Dedifferentiated amniotic fluid mesenchymal stem cell (primary cell): ENCODE measurements at regions not wholly inside any gene's neighbourhood (a gene's known extent, or its start where the extent isn't known, plus 50 kb on each side); places are given as distances from the start of the nearest gene placed in this dataset.
"Not testable (repeated sequence)": the region's sequence is repeated elsewhere in the genome, so short reads cannot be mapped to it uniquely, and the experiment has no call there.

Experiments
- DNase-seq: peaks from one replicate; pipeline ENCODE4 v3.0.0-alpha.2; 2016; ENCODE audit errors: extremely low spot score

DNA sequence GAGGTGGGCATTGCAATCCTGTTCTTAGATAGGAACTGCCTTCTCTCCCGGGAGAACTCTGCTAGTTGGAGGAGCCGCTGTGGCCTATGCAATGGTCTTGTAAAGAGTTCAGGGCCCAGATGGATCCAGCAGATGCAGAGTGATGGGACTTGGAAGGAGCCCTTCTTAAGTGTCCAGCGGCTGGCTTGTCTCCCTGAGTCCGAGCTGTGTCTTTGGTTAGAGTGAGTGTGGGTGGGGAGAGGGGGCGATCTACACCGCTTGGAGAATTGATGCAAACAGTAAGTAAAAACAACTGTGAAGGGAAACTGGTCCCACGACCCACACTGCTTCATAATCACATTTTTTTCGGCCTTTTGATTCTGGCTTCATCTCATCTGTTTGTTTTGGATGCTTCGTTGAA lies 89.8 kb upstream of the CYRIA start:
- DNase-seq: no peak

DNA sequence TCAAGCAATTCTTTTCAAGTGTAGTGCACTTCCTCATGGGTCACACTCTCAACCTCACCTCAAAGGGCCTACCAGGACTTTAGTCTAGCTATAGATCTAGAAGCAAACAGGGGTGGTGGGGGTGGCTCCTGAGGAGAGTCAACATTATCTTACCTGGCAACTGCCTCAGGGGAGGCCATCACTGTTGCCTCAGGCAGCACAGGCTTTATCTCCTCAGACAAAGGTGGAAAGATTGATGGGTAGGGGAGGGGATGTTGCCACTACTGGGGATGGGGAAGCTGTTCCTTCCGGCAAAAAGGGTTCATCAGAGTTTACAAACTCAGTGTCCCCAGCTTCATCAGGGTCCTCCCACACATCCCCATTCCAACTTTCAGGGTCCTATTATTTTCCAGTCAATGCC lies 87.4 kb upstream of the CYRIA start:
- DNase-seq: not testable (repeated sequence)

DNA sequence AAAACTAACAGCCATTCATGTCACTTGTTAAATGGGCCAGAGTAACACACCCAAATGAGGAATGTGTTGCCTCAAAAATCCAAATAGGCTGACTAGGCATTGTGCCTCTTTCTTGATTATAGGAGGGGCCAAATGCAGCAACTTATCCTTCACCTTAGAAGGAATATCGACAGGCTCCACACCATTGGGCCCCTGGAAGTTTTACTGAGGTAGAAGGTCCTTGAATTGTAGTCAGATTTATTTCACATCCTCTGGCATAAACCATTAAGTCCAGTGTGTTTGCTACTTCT lies 85.2 kb upstream of the CYRIA start:
- DNase-seq: not testable (repeated sequence)

DNA sequence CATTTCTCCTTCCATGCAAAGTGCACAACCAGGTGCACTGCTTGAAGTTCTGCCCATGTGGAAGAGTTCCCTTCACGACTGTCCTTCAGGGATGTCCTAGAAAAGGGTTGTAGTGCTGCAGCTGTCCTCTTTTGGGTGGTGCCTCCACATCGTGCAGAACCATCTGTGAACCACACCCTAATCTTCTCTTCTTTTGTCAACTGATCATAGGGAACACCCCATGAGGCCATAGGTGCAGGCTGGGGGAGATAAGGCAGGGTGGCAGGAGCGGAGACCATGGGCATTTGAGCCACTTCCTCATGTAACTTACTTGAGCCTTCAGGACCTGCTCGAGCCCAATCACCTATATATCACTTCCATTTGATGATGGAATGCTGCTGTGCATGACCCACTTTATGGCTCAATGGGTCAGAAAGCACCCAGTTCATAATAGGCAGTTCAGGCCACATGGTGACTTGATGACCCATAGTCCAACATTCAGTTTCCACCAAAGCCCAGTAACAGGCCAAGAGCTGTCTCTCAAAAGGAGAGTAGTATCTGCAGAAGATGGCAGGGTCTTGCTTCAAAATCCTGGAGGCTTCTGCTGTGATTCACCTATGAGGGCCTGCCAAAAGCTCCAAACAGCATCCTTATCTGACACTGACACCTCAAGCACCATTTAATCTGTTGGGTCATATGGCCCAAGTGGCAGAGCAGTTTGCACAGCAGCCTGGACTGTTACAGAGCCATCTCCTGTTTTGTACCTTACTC lies 84.7 kb upstream of the CYRIA start:
- no peak for DNase-seq

DNA sequence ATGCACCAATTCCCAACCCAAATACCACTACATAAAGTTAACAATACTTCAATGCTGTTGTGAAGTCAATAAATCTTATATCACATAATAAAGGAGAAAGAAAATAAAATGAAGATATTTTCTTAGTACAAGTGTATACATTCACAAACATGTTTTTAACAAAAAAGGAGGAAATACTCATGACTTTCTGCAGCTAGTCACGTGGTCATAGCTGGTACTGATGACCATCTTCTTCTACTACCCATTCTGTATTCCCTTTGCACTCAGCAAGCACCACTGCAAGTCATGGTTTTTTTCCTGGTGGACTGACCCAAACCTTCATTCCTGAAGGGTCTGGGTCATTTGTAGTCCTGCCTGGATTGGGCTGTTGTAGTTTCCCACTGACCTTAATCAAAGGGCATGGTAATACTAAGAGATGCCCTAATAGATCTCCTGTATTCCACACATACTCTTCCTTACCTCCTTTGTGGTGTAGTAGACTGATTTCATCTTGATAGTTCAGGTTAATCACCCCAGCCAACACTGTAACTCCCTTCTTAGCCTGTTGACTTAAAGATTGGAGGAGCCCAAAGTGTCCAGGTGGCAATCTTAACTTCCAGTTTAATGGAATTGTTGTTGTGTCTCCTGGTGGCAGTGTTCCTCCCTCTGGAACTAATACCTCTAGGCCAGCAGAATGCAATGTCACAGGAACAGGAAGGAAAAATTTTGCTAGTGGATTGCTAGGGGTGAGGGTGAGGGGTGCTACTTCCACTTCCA lies 83.1 kb upstream of the CYRIA start:
- not testable (repeated sequence) for DNase-seq

DNA sequence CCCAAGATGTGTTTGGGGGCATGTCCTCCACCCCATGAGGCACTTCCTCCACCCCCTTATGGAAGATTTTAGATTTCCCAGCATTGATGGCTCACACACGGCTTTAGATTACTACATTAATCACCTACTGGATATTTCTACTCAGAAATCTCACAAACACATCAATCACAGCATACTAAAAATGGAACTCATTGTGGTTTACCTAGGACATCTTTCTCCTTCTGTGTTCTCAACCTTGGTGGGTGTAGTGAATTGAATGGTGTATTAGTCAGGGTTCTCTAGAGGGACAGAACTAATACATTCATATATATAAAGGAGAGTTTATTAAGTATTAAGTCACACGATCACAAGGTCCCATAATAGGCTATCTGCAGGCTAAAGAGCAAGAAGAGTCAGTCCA lies 82.1 kb upstream of the CYRIA start:
- DNase-seq: no peak

DNA sequence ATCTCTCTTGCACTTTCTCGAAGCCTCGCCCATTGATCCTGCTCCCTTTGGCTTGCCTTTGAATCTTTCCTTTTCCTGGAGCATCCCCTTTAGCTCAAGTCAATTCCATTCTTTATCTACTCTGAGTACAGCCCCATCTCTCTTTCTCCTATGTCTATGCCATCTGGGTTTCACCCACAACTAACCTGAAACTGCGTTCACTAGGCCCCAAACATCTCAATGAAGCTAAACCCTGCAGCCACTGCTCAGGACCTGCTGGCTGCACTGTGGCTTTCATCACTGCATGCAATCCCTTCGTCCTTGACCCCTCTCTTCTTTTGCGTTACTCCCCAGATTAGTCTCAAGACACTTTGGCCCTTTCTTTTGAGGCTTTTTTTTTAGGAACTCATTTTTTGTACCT lies 81.6 kb upstream of the CYRIA start:
- no peak for DNase-seq

DNA sequence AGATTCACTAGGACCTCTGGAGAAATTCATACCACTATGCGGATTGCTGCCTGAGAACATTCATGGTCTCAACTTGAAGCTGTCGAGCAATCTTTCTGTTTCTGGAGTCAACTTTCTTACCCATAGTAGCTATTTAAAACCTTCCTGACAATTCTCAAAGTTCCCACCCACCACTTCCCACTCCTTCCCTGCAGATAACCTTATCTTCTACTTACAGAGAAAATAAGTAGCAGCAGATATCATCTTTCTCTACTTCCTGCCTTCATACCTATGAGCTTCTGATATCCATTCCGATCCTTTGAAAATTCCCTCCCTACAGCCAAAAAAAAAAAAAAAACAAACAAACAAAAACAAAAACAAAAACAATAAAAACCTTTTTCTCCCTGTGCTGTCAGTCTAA lies 81.2 kb upstream of the CYRIA start:
- no peak for DNase-seq

DNA sequence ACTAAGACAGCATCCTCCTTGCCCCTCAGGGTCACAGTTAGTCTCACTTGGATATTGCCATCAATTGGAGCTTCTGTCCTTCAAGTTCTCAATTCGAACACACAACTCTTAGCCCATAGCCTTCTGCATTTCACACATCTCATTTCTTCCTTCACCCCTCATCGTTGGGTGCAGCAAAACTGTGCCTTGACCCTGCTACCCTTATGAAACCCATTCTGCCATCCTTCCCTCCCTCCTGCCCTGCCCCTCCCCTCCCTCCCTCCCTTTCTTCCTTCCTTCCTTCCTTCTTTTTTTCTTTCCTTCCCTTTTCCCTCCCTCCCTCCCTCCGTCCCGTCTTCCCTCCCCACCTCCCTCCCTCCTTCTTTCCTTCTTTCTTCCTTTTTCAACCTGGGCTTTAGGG lies 80.7 kb upstream of the CYRIA start:
- no peak for DNase-seq

DNA sequence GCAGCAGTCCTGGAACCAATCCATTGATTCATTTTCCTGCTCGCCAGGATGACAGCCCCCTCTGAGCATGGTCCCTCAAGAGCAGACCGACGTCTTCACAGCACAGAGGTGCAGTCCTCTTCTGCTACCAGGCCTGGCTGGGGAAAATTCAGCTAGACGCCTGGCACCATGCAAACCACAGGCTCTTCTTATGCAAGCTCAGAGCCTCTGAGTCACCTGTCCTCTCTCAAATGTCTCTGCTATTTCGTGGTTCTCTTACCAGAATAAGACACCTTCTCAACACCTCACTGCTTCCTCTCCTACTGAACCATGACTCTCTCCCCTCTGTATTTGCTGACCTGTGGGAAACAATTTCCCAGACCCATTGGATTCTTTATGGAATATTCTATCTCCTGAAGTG lies 79.8 kb upstream of the CYRIA start:
- no peak for DNase-seq

DNA sequence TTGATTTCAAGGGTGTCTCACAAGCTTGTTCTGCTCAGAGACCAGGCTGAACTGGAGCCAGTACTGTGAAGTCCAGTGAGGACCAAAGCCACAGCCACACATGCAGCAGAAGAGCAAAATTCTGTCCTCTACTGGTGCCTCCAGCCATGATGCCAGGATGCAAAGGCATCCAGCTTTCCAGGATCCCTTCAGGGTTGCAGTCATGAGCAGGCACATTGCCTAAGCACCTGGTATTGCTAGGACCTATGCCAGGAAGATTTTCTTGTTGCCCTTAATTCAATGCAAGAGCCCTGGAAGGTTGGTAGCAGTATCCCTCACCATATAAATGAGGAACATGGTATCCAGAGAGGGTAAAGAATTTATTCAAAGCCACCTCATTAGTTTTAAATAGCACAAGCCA lies 78.9 kb upstream of the CYRIA start:
- DNase-seq: no peak

DNA sequence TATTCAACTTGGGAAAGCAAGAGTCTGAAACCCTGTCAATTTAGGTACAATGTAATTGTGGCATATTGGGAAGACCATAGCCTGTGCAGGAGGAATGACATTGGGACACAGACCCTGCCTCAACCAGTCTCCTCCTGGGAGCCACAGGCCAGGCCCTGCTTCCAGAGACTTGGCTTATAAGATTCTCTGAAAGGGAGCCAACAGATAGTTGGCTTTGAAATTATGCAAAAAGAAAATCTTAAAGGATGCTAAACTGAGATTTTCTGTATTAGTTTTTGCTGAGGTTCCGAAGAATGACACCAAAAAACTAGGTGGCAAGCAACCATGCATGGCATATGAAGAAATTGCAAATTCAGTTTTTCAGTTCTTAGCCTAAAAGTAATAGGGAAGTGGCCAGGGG lies 76.4 kb upstream of the CYRIA start:
- no peak for DNase-seq

DNA sequence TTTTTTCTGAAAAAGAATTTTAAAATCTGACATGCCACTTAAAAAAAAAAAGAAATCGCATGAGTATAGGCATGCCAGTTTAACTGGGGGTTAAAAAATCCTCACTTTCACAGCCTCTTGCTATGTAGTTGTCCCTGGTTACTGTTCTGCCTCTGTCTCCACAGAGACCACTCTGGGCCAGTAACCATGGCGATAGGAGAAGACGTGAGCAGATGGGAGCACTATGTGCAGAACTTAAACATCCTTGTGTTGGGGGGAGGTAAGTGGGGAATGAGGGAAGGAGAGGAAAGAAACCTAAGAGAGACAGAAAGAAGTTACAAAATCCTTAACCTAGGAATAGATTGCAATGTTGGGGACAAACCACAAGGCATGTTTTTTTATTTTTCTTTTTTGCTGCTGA lies 75.9 kb upstream of the CYRIA start:
- DNase-seq: no peak

DNA sequence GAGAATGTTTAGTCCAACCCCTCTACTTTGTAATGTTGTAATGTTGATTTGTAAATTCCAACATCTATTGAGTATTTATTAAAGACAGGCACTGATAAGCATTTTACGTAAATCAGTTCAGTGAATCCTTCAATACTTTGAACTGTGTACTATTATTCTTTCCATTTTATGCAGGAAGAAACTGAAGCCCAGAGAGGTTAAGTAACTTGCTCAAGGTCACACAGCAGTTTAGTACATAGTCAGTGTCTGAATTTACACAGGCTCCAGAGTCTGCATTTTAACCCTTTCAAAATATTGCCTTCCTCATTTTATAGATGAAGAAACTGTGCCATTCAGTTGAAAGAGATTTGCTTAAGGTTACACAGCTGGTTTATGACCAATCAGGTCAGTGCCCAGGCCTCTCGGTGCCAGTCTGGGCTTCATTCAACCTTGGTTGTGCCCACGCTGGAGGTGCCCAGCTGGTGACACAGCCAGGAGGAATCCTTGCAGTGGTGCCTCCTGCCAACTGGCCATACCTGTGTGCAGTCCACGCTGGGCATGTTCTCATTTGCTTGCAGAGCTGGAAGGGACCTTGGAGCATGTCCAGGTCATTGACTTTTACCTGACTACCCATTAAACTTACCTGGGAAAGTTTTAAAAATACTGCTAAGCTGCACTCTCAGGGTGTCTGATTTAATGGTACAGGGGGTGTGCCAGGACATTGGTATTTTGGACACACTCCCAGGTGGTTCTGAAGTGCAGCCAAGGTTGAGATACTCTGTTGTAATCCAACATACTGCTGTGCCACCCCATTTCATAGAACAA lies 74.3 kb upstream of the CYRIA start:
- no peak for DNase-seq

DNA sequence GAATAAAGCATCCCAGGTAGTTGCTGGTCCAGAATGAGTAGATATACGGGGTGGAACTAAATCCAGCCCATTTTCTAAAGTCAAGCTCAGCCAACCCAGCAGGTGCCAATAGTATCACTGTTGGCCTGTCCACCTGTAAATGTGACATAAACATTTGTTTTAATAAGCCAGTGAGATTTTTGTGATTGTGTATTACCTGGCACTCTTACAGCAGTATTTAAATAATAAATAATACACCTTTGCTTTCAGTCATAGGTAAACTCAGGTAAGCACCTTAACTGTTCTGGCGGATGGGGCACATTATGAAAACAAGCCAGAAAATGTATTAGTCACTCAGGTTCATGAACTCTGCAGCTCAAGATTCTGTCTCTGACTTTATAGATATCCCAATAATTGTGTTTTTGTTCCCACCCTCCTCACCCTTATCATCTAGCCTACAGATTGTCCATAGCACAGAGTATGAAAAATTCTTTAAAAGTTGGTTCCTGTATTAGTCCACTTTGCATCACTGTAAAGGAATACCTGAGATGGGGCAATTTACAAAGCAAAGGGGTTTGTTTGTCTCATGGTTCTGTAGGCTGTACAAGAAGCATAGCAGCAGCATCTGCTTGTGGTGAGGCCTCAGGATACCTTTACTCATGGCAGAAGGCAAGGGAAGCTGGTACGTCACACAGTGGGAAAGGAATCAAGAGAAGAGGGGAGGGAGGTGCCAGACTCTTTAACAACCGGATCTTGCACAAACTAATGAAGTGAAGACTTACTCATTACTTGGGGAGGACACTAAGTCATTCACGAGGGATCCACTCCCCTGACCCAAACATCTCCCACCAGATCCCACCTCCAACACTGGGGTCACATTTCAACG lies 73.0 kb upstream of the CYRIA start:
- no peak for DNase-seq

DNA sequence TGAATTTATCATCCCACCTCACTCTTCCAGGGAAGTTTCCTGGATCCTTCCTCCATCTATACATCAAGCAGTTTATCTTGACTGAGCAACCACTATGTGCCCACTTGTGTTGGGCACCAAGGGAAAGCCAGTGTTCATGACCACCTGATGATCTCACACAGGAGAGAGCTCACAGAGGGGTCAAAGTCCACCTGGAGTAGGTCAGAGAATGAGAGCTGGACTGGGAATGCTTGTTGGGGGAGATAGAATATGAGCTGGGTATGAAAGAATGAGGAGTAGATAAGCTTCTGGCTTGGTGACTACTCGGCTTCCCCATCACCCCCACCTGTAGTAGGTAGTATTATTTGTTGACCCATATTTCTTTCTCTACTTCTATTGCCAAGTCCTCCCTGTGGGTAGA lies 72.2 kb upstream of the CYRIA start:
- no peak for DNase-seq

DNA sequence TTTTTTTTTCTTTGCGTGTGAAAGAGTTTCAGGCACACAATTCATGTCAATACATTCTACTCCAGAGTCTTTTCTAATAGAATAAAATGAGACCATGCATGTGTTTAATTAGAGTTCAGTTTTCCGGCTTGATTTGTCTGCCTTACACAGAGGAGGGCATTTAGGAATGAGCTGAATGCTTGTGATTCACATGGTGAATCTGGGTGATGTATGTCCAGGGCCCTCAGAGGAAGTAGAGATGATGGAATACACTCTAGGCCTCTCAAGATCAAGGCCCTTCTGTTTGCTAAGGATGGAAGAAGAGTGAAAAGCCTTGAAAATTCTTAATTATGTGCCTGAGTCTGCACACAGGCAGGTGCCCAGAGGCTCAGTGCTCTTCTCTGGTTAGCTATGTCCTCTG lies 71.0 kb upstream of the CYRIA start:
- no peak for DNase-seq

DNA sequence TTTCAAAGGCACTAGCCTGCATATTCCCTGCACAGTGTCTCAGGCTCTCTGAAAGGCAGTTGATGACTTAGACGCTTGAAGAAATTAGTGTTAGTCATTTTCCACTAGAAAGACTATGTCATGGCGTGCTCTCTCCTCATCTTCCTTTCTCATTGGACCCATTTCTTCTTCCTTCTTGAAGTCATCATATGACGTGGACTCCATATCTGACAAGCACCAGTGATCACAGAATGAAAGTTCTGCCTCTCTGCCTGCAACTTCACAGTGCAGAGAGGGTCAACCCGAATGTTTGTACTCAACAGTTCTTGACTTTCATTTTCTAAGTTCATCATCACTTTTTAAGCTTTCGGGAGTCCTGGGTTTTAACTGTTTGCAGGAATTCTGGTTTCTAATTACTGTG lies 63.7 kb upstream of the CYRIA start:
- DNase-seq: no peak

DNA sequence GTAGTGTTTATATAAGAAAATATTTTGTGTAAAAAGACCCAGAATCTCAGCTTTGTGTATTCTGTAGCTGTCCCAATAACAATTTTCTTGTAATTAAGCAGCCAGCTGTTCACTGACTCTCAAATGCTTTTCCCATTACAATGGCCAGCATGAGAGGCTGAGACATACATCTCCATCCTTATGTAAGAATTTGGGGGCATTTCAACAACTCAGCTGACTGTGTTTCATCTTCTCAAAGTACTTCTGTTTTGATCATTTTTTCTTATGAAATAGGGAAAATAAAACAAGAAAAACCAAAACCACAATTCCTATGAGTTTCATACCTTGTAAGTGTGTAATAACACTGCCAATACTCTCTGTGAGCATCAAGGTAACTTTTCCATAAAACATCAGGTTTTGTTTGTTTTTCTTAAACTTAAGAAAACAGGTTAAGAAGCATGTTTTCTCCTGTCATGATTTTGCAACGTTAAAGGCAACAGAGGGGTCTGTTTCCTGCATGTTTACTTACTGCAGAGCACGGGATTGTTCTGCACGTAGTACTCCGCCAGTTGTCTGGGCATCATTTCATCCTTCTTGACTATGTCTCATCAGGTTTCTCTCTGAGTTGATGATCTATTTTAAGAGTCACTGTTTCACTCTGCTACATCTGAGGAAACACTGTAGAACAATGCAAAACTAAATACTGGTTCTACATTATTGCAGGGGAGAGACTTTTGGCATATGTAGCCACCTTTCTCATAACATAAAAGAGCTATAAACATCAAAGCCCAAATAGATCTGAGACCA lies 62.9 kb upstream of the CYRIA start:
- no peak for DNase-seq

DNA sequence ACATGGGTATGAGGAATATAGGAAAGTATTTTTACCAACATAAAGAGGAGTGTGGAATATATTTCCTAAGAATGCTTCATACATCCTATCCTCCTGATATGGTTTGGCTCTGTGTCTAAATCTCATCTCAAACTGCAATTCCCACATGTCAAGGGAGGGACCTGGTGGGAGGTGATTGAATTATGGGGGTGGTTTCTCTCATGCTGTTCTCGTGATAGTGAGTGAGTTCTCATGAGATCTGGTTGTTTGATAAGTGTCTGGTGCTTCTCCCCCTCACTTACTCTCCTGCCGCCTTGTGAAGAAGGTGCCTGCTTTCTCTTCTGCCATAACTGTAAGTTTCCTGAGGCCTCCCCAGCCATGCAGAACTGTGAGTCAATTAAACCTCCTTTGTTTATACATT lies 62.2 kb upstream of the CYRIA start:
- DNase-seq: not testable (repeated sequence)

DNA sequence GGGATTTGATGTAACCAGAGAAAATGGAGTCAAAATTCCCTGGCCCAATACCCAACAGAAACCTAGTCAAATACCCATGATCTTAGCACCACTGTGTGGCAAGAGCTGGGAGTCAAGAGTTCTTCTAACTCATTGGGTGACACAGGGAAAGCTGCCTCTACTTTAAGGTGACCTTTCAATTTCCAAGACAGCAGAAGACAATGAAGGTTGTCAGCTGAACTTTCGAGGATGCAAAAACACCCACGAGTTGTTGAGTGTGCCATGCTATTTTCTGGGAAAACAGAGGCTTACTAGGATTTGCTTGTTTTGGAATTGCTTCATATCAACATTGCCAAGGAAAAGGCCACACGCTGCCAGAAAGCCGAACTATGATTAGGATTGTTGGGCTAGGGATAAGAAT lies 61.6 kb upstream of the CYRIA start:
- no peak for DNase-seq
